MM.1S (cell line): ENCODE measurements at regions not wholly inside any gene's neighbourhood (a gene's known extent, or its start where the extent isn't known, plus 50 kb on each side); places are given as distances from the start of the nearest gene placed in this dataset.

Source experiments
- DNase-seq: peaks from one replicate; pipeline ENCODE4 v3.0.0-alpha.2; 2015
- H2AFZ ChIP-seq: fragments of 300-600 bp; sonication (generic); 2 replicates; pipeline ENCODE4 v1.6.0; 2016; ENCODE audit warnings: antibody characterized with exemption, low read length
- H3F3A ChIP-seq: fragments of 300-600 bp; sonication (generic); 2 replicates; pipeline ENCODE4 v1.6.1; 2016; ENCODE audit warnings: mild to moderate bottlenecking, antibody characterized with exemption, low read length, moderate library complexity, mixed read lengths; ENCODE audit not compliant: insufficient read depth
- H3K27ac ChIP-seq: fragments of 300-600 bp; sonication (generic); 2 replicates; pipeline ENCODE4 v1.5.1; 2016; ENCODE audit warnings: mild to moderate bottlenecking, low read length
- H3K27me3 ChIP-seq: fragments of 300-600 bp; sonication (generic); replicated peaks from 2 replicates; pipeline ENCODE4 v1.6.0; 2016; ENCODE audit warnings: low read length; ENCODE audit not compliant: insufficient read depth
- H3K36me3 ChIP-seq: fragments of 300-600 bp; sonication (generic); replicated peaks from 2 replicates; pipeline ENCODE4 v1.6.1; 2016; ENCODE audit warnings: mild to moderate bottlenecking, low read length, mixed read lengths; ENCODE audit not compliant: insufficient read depth
- H3K4me1 ChIP-seq: fragments of 300-600 bp; sonication (generic); 2 replicates; pipeline ENCODE4 v1.6.1; 2016; ENCODE audit warnings: low read length, mixed read lengths
- H3K4me2 ChIP-seq: fragments of 300-600 bp; sonication (generic); 2 replicates; pipeline ENCODE4 v1.6.0; 2016; ENCODE audit warnings: low read depth, low read length
- H3K4me3 ChIP-seq: fragments of 300-600 bp; sonication (generic); 2 replicates; pipeline ENCODE4 v1.5.1; 2016; ENCODE audit warnings: low read length, mixed read lengths
- H3K79me2 ChIP-seq: fragments of 300-600 bp; sonication (generic); 2 replicates; pipeline ENCODE4 v1.6.1; 2016; ENCODE audit warnings: mixed run types, low read length, mixed read lengths
- H3K9ac ChIP-seq: fragments of 300-600 bp; sonication (generic); 2 replicates; pipeline ENCODE4 v1.6.1; 2016; ENCODE audit warnings: low read length, mixed read lengths
- H3K9me2 ChIP-seq: fragments of 300-600 bp; sonication (generic); replicated peaks from 2 replicates; pipeline ENCODE4 v1.6.1; 2016; ENCODE audit warnings: mild to moderate bottlenecking, low read length, mixed read lengths; ENCODE audit not compliant: insufficient read depth
- H3K9me3 ChIP-seq: fragments of 300-600 bp; sonication (generic); replicated peaks from 2 replicates; pipeline ENCODE4 v1.6.1; 2016; ENCODE audit warnings: mild to moderate bottlenecking, low read length, mixed read lengths; ENCODE audit not compliant: insufficient read depth
- H4K20me1 ChIP-seq: fragments of 300-600 bp; sonication (generic); 2 replicates; pipeline ENCODE4 v1.6.1; 2016; ENCODE audit warnings: mild to moderate bottlenecking, low read length, moderate library complexity, mixed read lengths; ENCODE audit not compliant: insufficient read depth
- CTCF ChIP-seq: fragments of 300-600 bp; sonication (generic); IDR thresholded peaks from 2 replicates; pipeline ENCODE4 v1.5.1; 2016; ENCODE audit warnings: antibody characterized with exemption, low read length, mixed read lengths
- EZH2 ChIP-seq: fragments of 300-600 bp; sonication (generic); optimal IDR thresholded peaks from 2 replicates; pipeline ENCODE3; 2017; ENCODE audit warnings: low read depth, mild to moderate bottlenecking, antibody characterized with exemption, low read length, mixed read lengths
- EZH2phosphoT487 ChIP-seq: fragments of 300-600 bp; sonication (generic); IDR thresholded peaks from 2 replicates; pipeline ENCODE4 v1.6.1; 2018; ENCODE audit warnings: antibody characterized with exemption, low read length

GRCh38 chr6:78523622-78524021, 343.7 kb upstream of the IRAK1BP1 start:
- no peaks in the 10 kb centered on the region for H3F3A ChIP-seq
- H2AFZ ChIP-seq: no peak overlapping the region
- no peaks in the 10 kb centered on the region for H3K9me3 ChIP-seq
- H3K27me3 ChIP-seq: no peaks in the 10 kb centered on the region
- no peaks in the 10 kb centered on the region for H4K20me1 ChIP-seq
- H3K36me3 ChIP-seq: no peaks in the 10 kb centered on the region; the same call in 1 of the 2 replicates
- H3K79me2 ChIP-seq: no peaks in the 10 kb centered on the region
- no peaks in the 10 kb centered on the region for H3K9me2 ChIP-seq
- no peak for TF ChIP-seq EZH2
- TF ChIP-seq EZH2phosphoT487: no peak
- TF ChIP-seq CTCF: no peak
- H3K4me3 ChIP-seq: no peak overlapping the region
- H3K4me2 ChIP-seq: no peak overlapping the region
- H3K4me1 ChIP-seq: 0 out of 2 replicates have a peak, but pooled peaks cover under 1% of the 10 kb centered on the region
- DNase-seq: no peak
- H3K27ac ChIP-seq: no peak overlapping the region
- no peak overlapping the region for H3K9ac ChIP-seq

- Histone ChIP-seq H2AFZ (no peak overlapping the region), H4K20me1 (no peaks in the 10 kb centered on the region), H3K27me3 (no peaks in the 10 kb centered on the region), H3K4me3 (no peak overlapping the region), H3F3A (no peaks in the 10 kb centered on the region), H3K9me3 (no peaks in the 10 kb centered on the region), H3K4me1 (0 out of 2 replicates have a peak, but pooled peaks cover 5% of the 10 kb centered on the region), H3K4me2 (no peak overlapping the region), H3K27ac (no peak overlapping the region), H3K79me2 (no peaks in the 10 kb centered on the region), H3K9ac (no peak overlapping the region), H3K9me2 (no peaks in the 10 kb centered on the region), H3K36me3 (no peaks in the 10 kb centered on the region)
- DNase-seq: no peak
- no peak for TF ChIP-seq EZH2phosphoT487
- no peak for TF ChIP-seq CTCF
- no peak for TF ChIP-seq EZH2
Observed at GRCh38 chr6:78525976-78526375, 341.4 kb upstream of the IRAK1BP1 start.

GRCh38 chr6:78526432-78526831, 340.9 kb upstream of the IRAK1BP1 start:
- Histone ChIP-seq H3K4me3 (no peak overlapping the region), H3K9me2 (no peaks in the 10 kb centered on the region), H3K27ac (no peak overlapping the region), H3K9me3 (no peaks in the 10 kb centered on the region), H3K4me1 (0 out of 2 replicates have a peak, but pooled peaks cover 5% of the 10 kb centered on the region), H3K36me3 (no peaks in the 10 kb centered on the region), H3K79me2 (no peaks in the 10 kb centered on the region), H3K4me2 (no peak overlapping the region), H2AFZ (no peak overlapping the region), H3K27me3 (no peaks in the 10 kb centered on the region), H3F3A (no peaks in the 10 kb centered on the region), H3K9ac (no peak overlapping the region), H4K20me1 (no peaks in the 10 kb centered on the region)
- no peak for DNase-seq
- TF ChIP-seq EZH2 (no peak), EZH2phosphoT487 (no peak), CTCF (no peak)
